Natural killer cell treated with Interleukin-12 subunit alpha and Interleukin-12 subunit beta and Interleukin-15 and Interleukin-18, amount 100 ng/mL, for 72 hours (primary cell): ENCODE measurements at regions not wholly inside any gene's neighbourhood (a gene's known extent, or its start where the extent isn't known, plus 50 kb on each side); places are given as distances from the start of the nearest gene placed in this dataset.

Experiments used
- ATAC-seq, 2 donors: fragments of 150-1000 bp; cut with Tn5 transposase in 1 of 2; sonication (Bioruptor Pico), chemical (Tn5 transposase) in 1 of 2; 2 replicates each; pipeline ENCODE4 v1.10.0; 2021
- DNase-seq: peaks from one replicate; pipeline ENCODE4 v3.0.0; 2022; ENCODE audit warnings: low spot score
- H3K27ac Mint-ChIP-seq, 2 donors: 1 replicate in 1 of 2; 2 replicates in 1 of 2; pipeline ENCODE4 v1.8.0; 2022; ENCODE audit warnings: mixed read lengths in 2 of 2, mild to moderate bottlenecking in 1 of 2, moderate library complexity in 1 of 2
- H3K27me3 Mint-ChIP-seq, 2 donors: 1 replicate in 1 of 2; 2 replicates in 1 of 2; pipeline ENCODE4 v1.8.0; 2022; ENCODE audit warnings: mixed read lengths in 2 of 2
- H3K36me3 Mint-ChIP-seq: one replicate; pipeline ENCODE4 v1.8.0; 2022; ENCODE audit warnings: mixed read lengths
- H3K4me1 Mint-ChIP-seq, 2 donors: 1 replicate in 1 of 2; 2 replicates in 1 of 2; pipeline ENCODE4 v1.8.0; 2022; ENCODE audit warnings: low read depth in 2 of 2, mixed read lengths in 2 of 2, mild to moderate bottlenecking in 1 of 2
- H3K4me3 Mint-ChIP-seq: one replicate; pipeline ENCODE4 v1.8.0; 2022; ENCODE audit warnings: mixed read lengths
- H3K9me3 Mint-ChIP-seq: 2 replicates; pipeline ENCODE4 v1.8.0; 2022; ENCODE audit warnings: mixed read lengths

- Mint-ChIP-seq H3K4me1 (no peaks in the 10 kb centered on the region), H3K4me3 (no peak overlapping the region), H3K27ac (no peak overlapping the region), H3K27me3 (no peaks in the 10 kb centered on the region), H3K36me3 (peaks cover 7% of the 10 kb centered on the region), H3K9me3 (peaks cover 18% of the 10 kb centered on the region)
- DNase-seq, result no peak
- no peak for ATAC-seq
Measured at GRCh38 chr2:49465157-49465831, 311.0 kb upstream of the FSHR start.

- H3K27ac Mint-ChIP-seq, result no peak overlapping the region
Measured at GRCh38 chr2:49459314-49459993, 305.1 kb upstream of the FSHR start.

GRCh38 chr2:49444005-49444404 lies 289.7 kb upstream of the FSHR start:
- Mint-ChIP-seq H3K4me3 (no peak overlapping the region), H3K36me3 (no peaks in the 10 kb centered on the region), H3K27ac (no peak overlapping the region), H3K9me3 (peaks cover 16% of the 10 kb centered on the region), H3K4me1 (no peaks in the 10 kb centered on the region), H3K27me3 (no peaks in the 10 kb centered on the region)
- ATAC-seq, result no peak
- DNase-seq, result no peak

More at GRCh38 chr2:49459314-49459993, 305.1 kb upstream of the FSHR start:
- no peak for ATAC-seq
- Mint-ChIP-seq H3K27me3 (no peaks in the 10 kb centered on the region), H3K4me1 (no peaks in the 10 kb centered on the region), H3K4me3 (no peak overlapping the region), H3K9me3 (peaks cover 7% of the 10 kb centered on the region), H3K36me3 (peaks cover 5% of the 10 kb centered on the region)
- no peak for DNase-seq

- H3K27me3 Mint-ChIP-seq, result no peaks in the 10 kb centered on the region
- no peak for ATAC-seq
- no peak for DNase-seq
- H3K4me3 Mint-ChIP-seq, result no peak overlapping the region
- peaks cover 14% of the 10 kb centered on the region for H3K9me3 Mint-ChIP-seq
- H3K36me3 Mint-ChIP-seq, result peaks cover 6% of the 10 kb centered on the region
- no peak overlapping the region for H3K27ac Mint-ChIP-seq
- H3K4me1 Mint-ChIP-seq, result no peaks in the 10 kb centered on the region
Measured at GRCh38 chr2:49426996-49427395, 272.7 kb upstream of the FSHR start.

GRCh38 chr2:49416252-49416651 lies 261.9 kb upstream of the FSHR start:
- Mint-ChIP-seq H3K36me3 (no peaks in the 10 kb centered on the region), H3K9me3 (peaks cover 3% of the 10 kb centered on the region), H3K27me3 (no peaks in the 10 kb centered on the region), H3K27ac (no peak overlapping the region), H3K4me3 (no peak overlapping the region), H3K4me1 (no peaks in the 10 kb centered on the region)
- DNase-seq (no peak), ATAC-seq (no peak)

GRCh38 chr2:49404108-49404507 lies 249.8 kb upstream of the FSHR start:
- no peak overlapping the region for H3K27ac Mint-ChIP-seq
- peaks cover 18% of the 10 kb centered on the region for H3K9me3 Mint-ChIP-seq
- DNase-seq (no peak), ATAC-seq (no peak)
- no peaks in the 10 kb centered on the region for H3K27me3 Mint-ChIP-seq
- no peaks in the 10 kb centered on the region for H3K4me1 Mint-ChIP-seq
- no peaks in the 10 kb centered on the region for H3K36me3 Mint-ChIP-seq
- no peak overlapping the region for H3K4me3 Mint-ChIP-seq

GRCh38 chr2:49403637-49404036 lies 249.3 kb upstream of the FSHR start:
- H3K27me3 Mint-ChIP-seq, result no peaks in the 10 kb centered on the region
- H3K4me1 Mint-ChIP-seq, result no peaks in the 10 kb centered on the region

GRCh38 chr2:49379406-49379805 lies 225.1 kb upstream of the FSHR start:
- peaks cover 5% of the 10 kb centered on the region for H3K36me3 Mint-ChIP-seq
- H3K27me3 Mint-ChIP-seq, result no peaks in the 10 kb centered on the region
- no peaks in the 10 kb centered on the region for H3K4me1 Mint-ChIP-seq
- no peak for DNase-seq
- ATAC-seq, result no peak
- H3K4me3 Mint-ChIP-seq, result no peak overlapping the region
- H3K27ac Mint-ChIP-seq, result no peak overlapping the region
- peaks cover 17% of the 10 kb centered on the region for H3K9me3 Mint-ChIP-seq

More at GRCh38 chr2:49403637-49404036, 249.3 kb upstream of the FSHR start:
- no peak overlapping the region for H3K27ac Mint-ChIP-seq
- peaks cover 18% of the 10 kb centered on the region for H3K9me3 Mint-ChIP-seq
- ATAC-seq (no peak), DNase-seq (no peak)
- H3K36me3 Mint-ChIP-seq, result no peaks in the 10 kb centered on the region
- no peak overlapping the region for H3K4me3 Mint-ChIP-seq

GRCh38 chr2:49371128-49371701 lies 216.9 kb upstream of the FSHR start:
- Mint-ChIP-seq H3K27me3 (no peaks in the 10 kb centered on the region), H3K36me3 (no peaks in the 10 kb centered on the region), H3K4me1 (no peaks in the 10 kb centered on the region), H3K9me3 (peaks cover 17% of the 10 kb centered on the region), H3K4me3 (no peak overlapping the region), H3K27ac (no peak overlapping the region)
- ATAC-seq, result no peak
- DNase-seq, result no peak

- H3K4me3 Mint-ChIP-seq, result no peak overlapping the region
- H3K27me3 Mint-ChIP-seq, result no peaks in the 10 kb centered on the region
- H3K4me1 Mint-ChIP-seq, result no peaks in the 10 kb centered on the region
- ATAC-seq (no peak), DNase-seq (no peak)
- H3K27ac Mint-ChIP-seq, result no peak overlapping the region
- H3K36me3 Mint-ChIP-seq, result no peaks in the 10 kb centered on the region
- H3K9me3 Mint-ChIP-seq, result peaks cover 17% of the 10 kb centered on the region
Measured at GRCh38 chr2:49369650-49370049, 215.3 kb upstream of the FSHR start.

GRCh38 chr2:49369101-49369500 lies 214.8 kb upstream of the FSHR start:
- Mint-ChIP-seq H3K4me1 (no peaks in the 10 kb centered on the region), H3K4me3 (no peak overlapping the region), H3K27me3 (no peaks in the 10 kb centered on the region), H3K9me3 (peaks cover 14% of the 10 kb centered on the region), H3K27ac (no peak overlapping the region), H3K36me3 (no peaks in the 10 kb centered on the region)
- no peak for ATAC-seq
- no peak for DNase-seq

GRCh38 chr2:49367003-49367402 lies 212.7 kb upstream of the FSHR start:
- Mint-ChIP-seq H3K27ac (no peak overlapping the region), H3K4me3 (no peak overlapping the region), H3K27me3 (no peaks in the 10 kb centered on the region), H3K9me3 (peaks cover 11% of the 10 kb centered on the region), H3K36me3 (no peaks in the 10 kb centered on the region), H3K4me1 (no peaks in the 10 kb centered on the region)
- DNase-seq, result no peak
- ATAC-seq, result no peak

GRCh38 chr2:49360407-49360767 lies 206.1 kb upstream of the FSHR start:
- Mint-ChIP-seq H3K9me3 (peaks cover 17% of the 10 kb centered on the region), H3K36me3 (no peaks in the 10 kb centered on the region), H3K4me3 (no peak overlapping the region), H3K4me1 (no peaks in the 10 kb centered on the region), H3K27ac (no peak overlapping the region), H3K27me3 (no peaks in the 10 kb centered on the region)
- ATAC-seq, result no peak
- no peak for DNase-seq

GRCh38 chr2:49359721-49360406 lies 205.5 kb upstream of the FSHR start:
- Mint-ChIP-seq H3K9me3 (peaks cover 17% of the 10 kb centered on the region), H3K4me1 (no peaks in the 10 kb centered on the region), H3K27ac (no peak overlapping the region), H3K36me3 (no peaks in the 10 kb centered on the region), H3K27me3 (no peaks in the 10 kb centered on the region), H3K4me3 (no peak overlapping the region)
- no peak for DNase-seq
- ATAC-seq, result no peak
